Bronchial epithelial cell (primary cell): ENCODE measurements at regions not wholly inside any gene's neighbourhood (a gene's known extent, or its start where the extent isn't known, plus 50 kb on each side); places are given as distances from the start of the nearest gene placed in this dataset.

Source experiments
- DNase-seq: peaks from one replicate; pipeline ENCODE4 v3.0.0-alpha.2; 2010; ENCODE audit warnings: low read depth
- FAIRE-seq: peaks from 2 replicates; lab custom pipeline; 2011; peaks lifted over from hg19 to GRCh38; lab: Jason Lieb, UNC
- H3K27me3 ChIP-seq: 2 replicates; pipeline ENCODE4 v1.5.1; 2011; ENCODE audit warnings: low read length; ENCODE audit not compliant: control insufficient read depth, insufficient read depth
- H3K36me3 ChIP-seq: 2 replicates; pipeline ENCODE4 v1.5.1; 2011; ENCODE audit warnings: low read length; ENCODE audit not compliant: control insufficient read depth, insufficient read depth
- H3K4me3 ChIP-seq: 2 replicates; pipeline ENCODE4 v1.5.1; 2011; ENCODE audit warnings: mild to moderate bottlenecking, low read depth, low read length, control low read depth
- CTCF ChIP-seq: IDR thresholded peaks from 2 replicates; pipeline ENCODE4 v1.5.1; 2011; ENCODE audit warnings: mild to moderate bottlenecking, moderate library complexity, low read length, control low read depth, inconsistent platforms; ENCODE audit not compliant: insufficient read depth, severe bottlenecking

- Histone ChIP-seq H3K4me3 (no peak overlapping the region), H3K27me3 (no peaks in the 10 kb centered on the region), H3K36me3 (no peaks in the 10 kb centered on the region)
- DNase-seq, result no peak
- FAIRE-seq, result no peak
- no peak for TF ChIP-seq CTCF
Observed at GRCh38 chr13:80590551-80590950, 249.6 kb upstream of the SPRY2 start.

DNA sequence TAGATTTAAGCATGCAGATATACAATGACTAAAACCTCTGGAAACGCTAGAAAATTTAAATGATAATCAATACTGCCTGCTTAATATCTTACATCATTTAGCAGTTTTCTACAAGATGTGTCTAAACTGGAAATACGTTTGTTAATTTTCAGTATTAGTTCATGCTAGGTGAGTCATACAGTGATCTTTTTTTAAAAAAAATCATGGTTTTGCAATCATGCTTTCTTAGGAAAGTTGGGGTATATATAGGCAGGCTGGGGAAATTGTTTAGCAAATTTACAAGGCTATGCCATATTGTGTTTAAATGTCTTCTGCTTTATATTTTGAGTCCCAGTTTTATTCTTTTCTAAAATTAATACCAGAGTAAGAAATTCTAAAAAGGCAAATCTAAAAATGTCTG is 245.4 kb upstream of the SPRY2 start:
- no peak for TF ChIP-seq CTCF
- DNase-seq (peak; percentile 25), FAIRE-seq (no peak)

DNA sequence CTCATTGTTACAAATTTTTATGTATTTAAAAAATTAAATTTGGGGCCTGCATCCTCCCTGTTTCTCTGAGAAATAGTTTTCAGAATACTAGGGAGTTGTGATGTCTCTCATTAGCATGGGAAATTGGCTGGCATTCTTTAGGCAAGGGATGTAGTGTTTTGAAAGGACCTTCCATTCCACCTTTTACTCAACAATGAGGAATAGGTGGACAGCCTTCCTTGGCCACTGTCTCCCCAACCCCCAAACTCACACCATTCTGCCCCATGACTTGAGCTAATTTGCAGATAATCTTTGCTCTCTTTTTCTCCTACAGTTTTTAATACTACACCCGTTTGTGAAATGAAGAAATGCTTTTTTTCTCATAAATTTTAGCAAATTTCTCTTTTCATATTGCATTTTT is 244.6 kb upstream of the SPRY2 start:
- Histone ChIP-seq H3K4me3 (no peak overlapping the region), H3K36me3 (no peaks in the 10 kb centered on the region), H3K27me3 (no peaks in the 10 kb centered on the region)
- DNase-seq (no peak), FAIRE-seq (no peak)
- TF ChIP-seq CTCF, result no peak

More for the DNA sequence above, 245.4 kb upstream of the SPRY2 start:
- no peaks in the 10 kb centered on the region for H3K27me3 ChIP-seq
- no peak overlapping the region for H3K4me3 ChIP-seq
- no peaks in the 10 kb centered on the region for H3K36me3 ChIP-seq

GRCh38 chr13:80584785-80585184 is 243.9 kb upstream of the SPRY2 start:
- Histone ChIP-seq H3K4me3 (no peak overlapping the region), H3K27me3 (no peaks in the 10 kb centered on the region), H3K36me3 (no peaks in the 10 kb centered on the region)
- DNase-seq (no peak), FAIRE-seq (no peak)
- TF ChIP-seq CTCF, result no peak

- FAIRE-seq, result no peak
- H3K27me3 ChIP-seq, result no peaks in the 10 kb centered on the region
Observed at GRCh38 chr13:80584306-80584705, 243.4 kb upstream of the SPRY2 start.

More at GRCh38 chr13:80584306-80584705, 243.4 kb upstream of the SPRY2 start:
- DNase-seq, result no peak
- Histone ChIP-seq H3K4me3 (no peak overlapping the region), H3K36me3 (no peaks in the 10 kb centered on the region)
- TF ChIP-seq CTCF, result no peak
